C4-2B (cell line): ENCODE measurements at regions not wholly inside any gene's neighbourhood (a gene's known extent, or its start where the extent isn't known, plus 50 kb on each side); places are given as distances from the start of the nearest gene placed in this dataset.

Source experiments
- H3K27ac ChIP-seq: fragments of 450-650 bp; 2 replicates; pipeline ENCODE4 v1.5.1; 2017
- CTCF ChIP-seq: fragments of 450-650 bp; conservative IDR thresholded peaks from 2 replicates; pipeline ENCODE4 v1.5.1; 2017; ENCODE audit warnings: mild to moderate bottlenecking
- ZFX ChIP-seq: fragments of 450-650 bp; IDR thresholded peaks from 2 replicates; pipeline ENCODE4 v1.6.1; 2017

DNA sequence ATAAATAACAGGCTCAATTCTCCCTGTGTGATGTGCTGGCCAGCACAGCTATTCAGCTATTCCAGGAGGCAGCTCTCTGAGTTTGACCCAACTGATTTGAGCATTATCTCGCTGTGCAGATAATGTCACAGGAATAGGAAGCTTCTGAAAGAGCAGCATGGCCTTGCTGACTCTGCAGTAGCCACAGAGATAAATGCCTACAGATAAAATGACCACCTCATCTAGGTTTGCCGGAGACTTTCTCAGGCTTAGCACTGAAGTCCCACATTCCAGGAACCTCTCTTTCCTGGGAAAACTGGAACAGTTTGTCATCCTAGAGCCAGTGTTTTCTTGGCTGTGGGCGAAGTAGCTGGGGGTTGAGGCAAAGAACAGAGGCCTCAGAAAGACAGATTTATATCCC lies 98.9 kb downstream of the MRPL39 start:
- H3K27ac ChIP-seq, result no peak overlapping the region
- TF ChIP-seq CTCF (no peak), ZFX (no peak)

DNA sequence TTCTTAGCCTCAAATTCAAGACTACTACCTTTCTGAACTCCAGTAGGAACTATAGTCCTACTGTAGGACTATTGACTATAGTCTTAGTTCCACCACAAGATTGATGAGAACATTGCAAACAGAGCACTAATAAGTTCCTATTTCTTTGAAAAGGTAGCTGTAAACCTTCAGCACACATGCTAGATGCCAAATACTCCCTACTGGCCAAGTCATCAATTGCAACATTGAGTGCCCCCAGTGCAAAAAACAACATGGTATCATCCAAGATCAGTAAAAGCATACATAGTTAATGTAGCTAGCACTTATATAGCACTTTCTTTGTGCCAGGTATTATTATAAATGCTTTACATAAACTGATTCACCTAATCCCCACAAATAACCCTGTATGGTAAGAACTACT lies 99.8 kb downstream of the MRPL39 start:
- no peak overlapping the region for H3K27ac ChIP-seq

GRCh38 chr21:25506887-25507286 lies 100.4 kb downstream of the MRPL39 start:
- no peak for TF ChIP-seq ZFX
- no peak for TF ChIP-seq CTCF
- H3K27ac ChIP-seq, result no peak overlapping the region

More for the DNA sequence above, 99.8 kb downstream of the MRPL39 start:
- TF ChIP-seq ZFX (no peak), CTCF (no peak; the same call in 1 of the 2 replicates)

- TF ChIP-seq ZFX, result no peak
- TF ChIP-seq CTCF, result no peak
- no peak overlapping the region for H3K27ac ChIP-seq
Observed at GRCh38 chr21:25506261-25506660, 101.0 kb downstream of the MRPL39 start.

GRCh38 chr21:25503981-25504380 lies 103.3 kb downstream of the MRPL39 start:
- no peak overlapping the region for H3K27ac ChIP-seq
- TF ChIP-seq CTCF, result no peak
- no peak for TF ChIP-seq ZFX

DNA sequence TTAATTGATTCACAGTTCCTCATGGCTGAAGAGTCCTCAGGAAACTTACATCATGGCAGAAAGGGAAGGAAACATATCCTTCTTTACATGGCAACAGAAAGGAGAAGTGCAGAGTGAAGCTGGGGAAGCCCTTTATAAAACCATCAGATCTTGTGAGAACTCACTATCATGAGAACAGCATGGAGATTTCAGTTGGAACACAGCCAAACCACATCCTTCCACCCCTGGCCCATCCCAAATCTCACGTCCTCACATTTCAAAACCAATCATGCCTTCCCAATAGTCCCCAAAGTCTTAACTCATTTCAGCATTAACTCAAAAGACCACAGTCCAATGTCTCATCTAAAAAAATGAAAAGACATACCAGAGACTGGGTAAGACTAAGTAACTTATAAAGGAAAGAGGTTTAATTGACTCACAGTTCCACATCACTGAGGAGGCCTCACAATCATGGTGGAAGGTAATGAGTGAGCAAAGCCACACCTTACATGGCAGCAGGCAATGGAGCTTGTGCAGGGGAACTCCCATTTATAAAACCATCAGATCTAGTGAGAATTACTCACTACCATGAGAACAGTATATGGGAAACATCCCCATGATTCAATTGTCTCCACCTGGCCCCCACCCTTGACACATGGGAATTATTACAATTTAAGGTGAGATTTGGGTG lies 105.2 kb downstream of the MRPL39 start:
- TF ChIP-seq ZFX (no peak), CTCF (no peak)
- no peak overlapping the region for H3K27ac ChIP-seq

GRCh38 chr21:25501462-25501861 lies 105.8 kb downstream of the MRPL39 start:
- TF ChIP-seq CTCF (no peak), ZFX (no peak)
- H3K27ac ChIP-seq, result no peak overlapping the region
